ENCODE measurements at regions not wholly inside any gene's neighbourhood (a gene's known extent, or its start where the extent isn't known, plus 50 kb on each side); places are given as distances from the start of the nearest gene placed in this dataset.
"Not testable (repeated sequence)": the region's sequence is repeated elsewhere in the genome, so short reads cannot be mapped to it uniquely, and the experiment has no call there.

DNA sequence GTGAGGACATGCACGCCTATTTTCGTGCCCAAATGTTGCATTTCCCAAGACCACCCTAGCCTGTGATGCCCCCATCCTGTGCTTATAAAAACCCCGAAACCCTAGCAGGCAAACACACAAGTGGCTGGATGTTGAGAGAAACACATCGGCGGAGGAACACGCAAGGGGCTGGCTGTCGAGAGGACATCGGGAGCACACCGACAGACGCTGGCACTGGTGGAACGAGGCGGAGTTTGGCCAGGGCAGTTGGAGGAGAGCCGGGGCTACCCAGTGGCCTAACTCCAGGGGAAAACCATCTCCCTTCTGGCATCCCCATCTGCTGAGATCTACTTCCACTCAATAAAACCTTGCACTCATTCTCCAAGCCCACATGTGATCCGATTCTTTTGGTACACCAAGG, 225.9 kb upstream of the GRIK2 start:
- H3K9me3 ChIP-seq, result no peaks in the 10 kb centered on the region
- H3K4me3 ChIP-seq, result no peak overlapping the region
- no peak overlapping the region for H3K27ac ChIP-seq
- ATAC-seq (no peak), DNase-seq (no peak)
- no peak for TF ChIP-seq CTCF (IDR thresholded peaks at IDR 0.05)
- H3K4me1 ChIP-seq, result no peaks in the 10 kb centered on the region
- H3K36me3 ChIP-seq, result no peaks in the 10 kb centered on the region
- H3K27me3 ChIP-seq (ENCODE audit: low read depth), result no peaks in the 10 kb centered on the region
- intact Hi-C loops (cut with DNase I), result no loop called here

DNA sequence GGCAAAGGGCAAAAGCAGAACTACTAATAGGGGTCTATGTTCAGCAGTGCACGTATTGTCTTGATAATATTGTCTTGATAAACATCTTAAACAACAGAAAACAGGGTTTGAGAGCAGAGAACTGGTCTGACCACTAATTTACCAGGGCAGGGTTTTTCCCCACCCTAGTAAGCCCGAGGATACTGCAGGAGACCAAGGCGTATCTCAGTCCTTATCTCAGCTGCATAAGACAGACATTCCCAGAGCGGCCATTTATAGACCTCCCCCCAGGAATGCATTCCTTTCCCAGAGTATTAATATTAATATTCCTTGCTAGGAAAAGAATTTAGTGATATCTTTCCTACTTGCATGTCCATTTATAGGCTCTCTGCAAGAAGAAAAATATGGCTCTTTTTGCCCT, 222.5 kb upstream of the GRIK2 start:
- not testable (repeated sequence) for H3K4me1 ChIP-seq, DNase-seq

GRCh38 chr6:101178748-101179147, 214.8 kb upstream of the GRIK2 start:
- ATAC-seq (no peak), DNase-seq (no peak)
- Histone ChIP-seq H3K36me3 (no peaks in the 10 kb centered on the region), H3K27me3 (ENCODE audit: low read depth) (no peaks in the 10 kb centered on the region), H3K4me1 (no peaks in the 10 kb centered on the region), H3K9me3 (no peaks in the 10 kb centered on the region), H3K27ac (no peak overlapping the region), H3K4me3 (no peak overlapping the region)
- intact Hi-C loops (cut with DNase I), result no loop called here
- no peak for TF ChIP-seq CTCF (IDR thresholded peaks at IDR 0.05)

More for the DNA sequence above, 222.5 kb upstream of the GRIK2 start:
- ATAC-seq; H3K9me3 ChIP-seq; intact Hi-C loops (cut with DNase I); H3K27me3 ChIP-seq (ENCODE audit: low read depth); H3K27ac ChIP-seq; H3K36me3 ChIP-seq; H3K4me3 ChIP-seq: not testable (repeated sequence)

GRCh38 chr6:101181006-101181405, 212.5 kb upstream of the GRIK2 start:
- H3K27me3 ChIP-seq (ENCODE audit: low read depth), result no peaks in the 10 kb centered on the region
- no peak for TF ChIP-seq CTCF (IDR thresholded peaks at IDR 0.05)
- ATAC-seq, result no peak
- no peaks in the 10 kb centered on the region for H3K4me1 ChIP-seq
- no peak for DNase-seq
- no peaks in the 10 kb centered on the region for H3K36me3 ChIP-seq
- intact Hi-C loops (cut with DNase I), result no loop called here
- H3K27ac ChIP-seq, result no peak overlapping the region
- H3K4me3 ChIP-seq, result no peak overlapping the region
- no peaks in the 10 kb centered on the region for H3K9me3 ChIP-seq

DNA sequence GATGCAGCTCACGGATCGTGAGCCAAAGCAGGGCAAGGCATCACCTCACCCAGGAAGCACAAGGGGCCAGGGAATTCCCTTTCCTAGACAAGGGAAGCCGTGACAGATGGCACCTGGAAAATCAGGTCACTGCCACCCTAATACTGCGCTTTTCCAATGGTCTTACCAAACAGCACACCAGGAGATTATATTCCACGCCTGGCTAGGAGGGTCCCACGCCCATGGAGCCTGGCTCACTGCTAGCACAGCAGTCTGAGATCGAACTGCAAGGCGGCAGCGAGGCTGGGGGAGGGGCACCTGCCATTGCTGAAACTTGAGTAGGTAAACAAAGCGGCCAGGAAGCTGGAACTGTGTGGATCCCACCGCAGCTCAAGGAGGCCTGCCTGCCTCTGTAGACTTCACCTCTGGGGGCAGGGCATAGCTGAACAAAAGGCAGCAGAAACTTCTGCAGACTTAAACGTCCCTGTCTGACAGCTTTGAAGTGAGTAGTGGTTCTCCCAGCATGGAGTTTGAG, 205.2 kb upstream of the GRIK2 start:
- ATAC-seq, H3K4me3 ChIP-seq: not testable (repeated sequence)

GRCh38 chr6:101195588-101195987, 197.9 kb upstream of the GRIK2 start:
- Histone ChIP-seq H3K4me1 (no peaks in the 10 kb centered on the region), H3K27ac (no peak overlapping the region), H3K4me3 (no peak overlapping the region), H3K27me3 (ENCODE audit: low read depth) (no peaks in the 10 kb centered on the region), H3K36me3 (no peaks in the 10 kb centered on the region), H3K9me3 (no peaks in the 10 kb centered on the region)
- DNase-seq, result no peak
- no peak for TF ChIP-seq CTCF (IDR thresholded peaks at IDR 0.05)
- intact Hi-C loops (cut with DNase I), result no loop called here
- ATAC-seq, result no peak

More for the DNA sequence above, 205.2 kb upstream of the GRIK2 start:
- H3K27me3 ChIP-seq (ENCODE audit: low read depth); H3K4me1 ChIP-seq; H3K9me3 ChIP-seq; H3K36me3 ChIP-seq; intact Hi-C loops (cut with DNase I); DNase-seq; H3K27ac ChIP-seq: not testable (repeated sequence)

GRCh38 chr6:101199441-101199840, 194.1 kb upstream of the GRIK2 start:
- no peaks in the 10 kb centered on the region for H3K27me3 ChIP-seq (ENCODE audit: low read depth)
- no peaks in the 10 kb centered on the region for H3K9me3 ChIP-seq
- no peaks in the 10 kb centered on the region for H3K4me1 ChIP-seq
- no peak for DNase-seq
- no peak for ATAC-seq
- intact Hi-C loops (cut with DNase I), result no loop called here
- no peak for TF ChIP-seq CTCF (IDR thresholded peaks at IDR 0.05)
- no peaks in the 10 kb centered on the region for H3K36me3 ChIP-seq
- H3K27ac ChIP-seq, result no peak overlapping the region
- H3K4me3 ChIP-seq, result no peak overlapping the region

Data from lower lobe of right lung (tissue), 2 donors.